ENCODE measurements at regions not wholly inside any gene's neighbourhood (a gene's known extent, or its start where the extent isn't known, plus 50 kb on each side); places are given as distances from the start of the nearest gene placed in this dataset.
"Not testable (repeated sequence)": the region's sequence is repeated elsewhere in the genome, so short reads cannot be mapped to it uniquely, and the experiment has no call there.

GRCh38 chr15:60181957-60182356 lies 177.8 kb downstream of the FOXB1 start:
- DNase-seq (ENCODE audit: low spot score); H2BK15ac ChIP-seq (ENCODE audit: low read length); H3K23ac ChIP-seq (ENCODE audit: low read depth, low read length, poor library complexity); H4K8ac ChIP-seq (ENCODE audit: low read depth, low read length); H3K4ac ChIP-seq (ENCODE audit: low read length); H3K14ac ChIP-seq (ENCODE audit: low read length); H3K4me2 ChIP-seq (ENCODE audit: insufficient read depth, low read length, poor library complexity, severe bottlenecking); H2AK5ac ChIP-seq (ENCODE audit: low read depth, low read length); H3K9ac ChIP-seq (ENCODE audit: low read depth, low read length, poor library complexity); H3K9me3 ChIP-seq (replicated peaks in 1 of 2; ENCODE audit: control insufficient read depth in 2 of 2, insufficient read depth in 1 of 2, low read depth in 1 of 2, low read length in 2 of 2); H2BK5ac ChIP-seq (ENCODE audit: low read length); H3K79me1 ChIP-seq (ENCODE audit: low read depth, low read length); H3K4me1 ChIP-seq (ENCODE audit: control insufficient read depth in 2 of 2, insufficient read depth in 1 of 2, low read depth in 1 of 2, low read length in 2 of 2); H3K27me3 ChIP-seq (ENCODE audit: control insufficient read depth in 3 of 3, insufficient read depth in 3 of 3, low read depth in 1 of 3, low read length in 3 of 3); H2AFZ ChIP-seq (ENCODE audit: low read length); H3K4me3 ChIP-seq (ENCODE audit: low read length in 2 of 2); H3K27ac ChIP-seq (replicated peaks; ENCODE audit: low read length); H4K91ac ChIP-seq (ENCODE audit: low read depth, low read length, poor library complexity); H2BK12ac ChIP-seq (ENCODE audit: low read length); H3K36me3 ChIP-seq (replicated peaks in 1 of 2; ENCODE audit: control insufficient read depth in 2 of 2, insufficient read depth in 2 of 2, low read length in 2 of 2); H2BK120ac ChIP-seq (ENCODE audit: low read depth, low read length); H3K18ac ChIP-seq (ENCODE audit: low read length): not testable (repeated sequence)
- WGBS, 2 donors (ENCODE audit: extremely low coverage in 2 of 2, insufficient read length in 2 of 2, insufficient replicate concordance in 1 of 2), result no CpG with 5 or more reads among the region's 11 CpGs

- no peak overlapping the region for H2BK120ac ChIP-seq (ENCODE audit: low read depth, low read length)
- no peak overlapping the region for H3K18ac ChIP-seq (ENCODE audit: low read length)
- no CpG with 5 or more reads among the region's 6 CpGs for WGBS, 2 donors (ENCODE audit: extremely low coverage in 2 of 2, insufficient read length in 2 of 2, insufficient replicate concordance in 1 of 2)
These were observed 179.3 kb downstream of the FOXB1 start for GRCh38 chr15:60183366-60183765.

GRCh38 chr15:60184579-60184978 lies 180.5 kb downstream of the FOXB1 start:
- Histone ChIP-seq H2AFZ (ENCODE audit: low read length) (no peak overlapping the region), H3K4ac (ENCODE audit: low read length) (no peak overlapping the region), H4K8ac (ENCODE audit: low read depth, low read length) (no peak overlapping the region), H3K9ac (ENCODE audit: low read depth, low read length, poor library complexity) (no peak overlapping the region), H3K23ac (ENCODE audit: low read depth, low read length, poor library complexity) (no peak overlapping the region), H3K4me1 (ENCODE audit: control insufficient read depth in 2 of 2, insufficient read depth in 1 of 2, low read depth in 1 of 2, low read length in 2 of 2) (peaks cover 0 to 2% of the 10 kb centered on the region in 2 donors), H3K27ac (replicated peaks; ENCODE audit: low read length) (no peak overlapping the region), H3K36me3 (replicated peaks in 1 of 2; ENCODE audit: control insufficient read depth in 2 of 2, insufficient read depth in 2 of 2, low read length in 2 of 2) (no peaks in the 10 kb centered on the region), H3K18ac (ENCODE audit: low read length) (no peak overlapping the region), H2BK15ac (ENCODE audit: low read length) (no peak overlapping the region), H2BK120ac (ENCODE audit: low read depth, low read length) (no peak overlapping the region), H3K4me2 (ENCODE audit: insufficient read depth, low read length, poor library complexity, severe bottlenecking) (no peak overlapping the region), H3K14ac (ENCODE audit: low read length) (no peak overlapping the region), H3K27me3 (ENCODE audit: control insufficient read depth in 3 of 3, insufficient read depth in 3 of 3, low read depth in 1 of 3, low read length in 3 of 3) (no peaks in the 10 kb centered on the region), H4K91ac (ENCODE audit: low read depth, low read length, poor library complexity) (no peak overlapping the region), H2AK5ac (ENCODE audit: low read depth, low read length) (no peak overlapping the region), H3K4me3 (ENCODE audit: low read length in 2 of 2) (no peak overlapping the region), H2BK12ac (ENCODE audit: low read length) (no peak overlapping the region), H3K79me1 (ENCODE audit: low read depth, low read length) (no peaks in the 10 kb centered on the region), H2BK5ac (ENCODE audit: low read length) (no peak overlapping the region), H3K9me3 (replicated peaks in 1 of 2; ENCODE audit: control insufficient read depth in 2 of 2, insufficient read depth in 1 of 2, low read depth in 1 of 2, low read length in 2 of 2) (no peaks in the 10 kb centered on the region)
- no peak for DNase-seq (ENCODE audit: low spot score)
- WGBS, 2 donors (ENCODE audit: extremely low coverage in 2 of 2, insufficient read length in 2 of 2, insufficient replicate concordance in 1 of 2), result no CpG with 5 or more reads among the region's 8 CpGs

More at GRCh38 chr15:60183366-60183765, 179.3 kb downstream of the FOXB1 start:
- Histone ChIP-seq H3K14ac (ENCODE audit: low read length) (no peak overlapping the region), H3K27me3 (ENCODE audit: control insufficient read depth in 3 of 3, insufficient read depth in 3 of 3, low read depth in 1 of 3, low read length in 3 of 3) (no peaks in the 10 kb centered on the region), H2BK12ac (ENCODE audit: low read length) (no peak overlapping the region), H3K4ac (ENCODE audit: low read length) (no peak overlapping the region), H3K9me3 (replicated peaks in 1 of 2; ENCODE audit: control insufficient read depth in 2 of 2, insufficient read depth in 1 of 2, low read depth in 1 of 2, low read length in 2 of 2) (no peaks in the 10 kb centered on the region), H2AK5ac (ENCODE audit: low read depth, low read length) (no peak overlapping the region), H2BK15ac (ENCODE audit: low read length) (no peak overlapping the region), H3K23ac (ENCODE audit: low read depth, low read length, poor library complexity) (no peak overlapping the region), H4K8ac (ENCODE audit: low read depth, low read length) (no peak overlapping the region), H3K27ac (replicated peaks; ENCODE audit: low read length) (no peak overlapping the region), H3K4me2 (ENCODE audit: insufficient read depth, low read length, poor library complexity, severe bottlenecking) (no peak overlapping the region), H2BK5ac (ENCODE audit: low read length) (no peak overlapping the region), H3K4me3 (ENCODE audit: low read length in 2 of 2) (no peak overlapping the region), H3K9ac (ENCODE audit: low read depth, low read length, poor library complexity) (no peak overlapping the region), H3K36me3 (replicated peaks in 1 of 2; ENCODE audit: control insufficient read depth in 2 of 2, insufficient read depth in 2 of 2, low read length in 2 of 2) (no peaks in the 10 kb centered on the region), H2AFZ (ENCODE audit: low read length) (peak overlapping the region; percentile 36), H3K79me1 (ENCODE audit: low read depth, low read length) (no peaks in the 10 kb centered on the region), H3K4me1 (ENCODE audit: control insufficient read depth in 2 of 2, insufficient read depth in 1 of 2, low read depth in 1 of 2, low read length in 2 of 2) (peaks cover 0 to 2% of the 10 kb centered on the region in 2 donors), H4K91ac (ENCODE audit: low read depth, low read length, poor library complexity) (no peak overlapping the region)
- no peak for DNase-seq (ENCODE audit: low spot score)

GRCh38 chr15:60191016-60191415 lies 186.9 kb downstream of the FOXB1 start:
- no peak overlapping the region for H3K27ac ChIP-seq (replicated peaks; ENCODE audit: low read length)
- H4K91ac ChIP-seq (ENCODE audit: low read depth, low read length, poor library complexity), result no peak overlapping the region
- H3K4me3 ChIP-seq (ENCODE audit: low read length in 2 of 2), result no peak overlapping the region
- no peak overlapping the region for H2BK5ac ChIP-seq (ENCODE audit: low read length)
- no peak for DNase-seq (ENCODE audit: low spot score)
- H3K79me1 ChIP-seq (ENCODE audit: low read depth, low read length), result no peaks in the 10 kb centered on the region
- H3K9ac ChIP-seq (ENCODE audit: low read depth, low read length, poor library complexity), result no peak overlapping the region
- no peak overlapping the region for H3K4me2 ChIP-seq (ENCODE audit: insufficient read depth, low read length, poor library complexity, severe bottlenecking)
- no peak overlapping the region for H3K18ac ChIP-seq (ENCODE audit: low read length)
- no CpG with 5 or more reads among the region's 6 CpGs for WGBS, 2 donors (ENCODE audit: extremely low coverage in 2 of 2, insufficient read length in 2 of 2, insufficient replicate concordance in 1 of 2)
- H3K36me3 ChIP-seq (replicated peaks in 1 of 2; ENCODE audit: control insufficient read depth in 2 of 2, insufficient read depth in 2 of 2, low read length in 2 of 2), result no peaks in the 10 kb centered on the region
- H4K8ac ChIP-seq (ENCODE audit: low read depth, low read length), result no peak overlapping the region
- no peak overlapping the region for H3K14ac ChIP-seq (ENCODE audit: low read length)
- H2BK120ac ChIP-seq (ENCODE audit: low read depth, low read length), result no peak overlapping the region
- no peak overlapping the region for H2AFZ ChIP-seq (ENCODE audit: low read length)
- H3K27me3 ChIP-seq (ENCODE audit: control insufficient read depth in 3 of 3, insufficient read depth in 3 of 3, low read depth in 1 of 3, low read length in 3 of 3), result no peaks in the 10 kb centered on the region
- H2BK12ac ChIP-seq (ENCODE audit: low read length), result no peak overlapping the region
- H3K4ac ChIP-seq (ENCODE audit: low read length), result no peak overlapping the region
- no peak overlapping the region for H3K23ac ChIP-seq (ENCODE audit: low read depth, low read length, poor library complexity)
- peaks cover 2 to 3% of the 10 kb centered on the region in 2 donors for H3K4me1 ChIP-seq (ENCODE audit: control insufficient read depth in 2 of 2, insufficient read depth in 1 of 2, low read depth in 1 of 2, low read length in 2 of 2)
- H2AK5ac ChIP-seq (ENCODE audit: low read depth, low read length), result no peak overlapping the region
- no peaks in the 10 kb centered on the region for H3K9me3 ChIP-seq (replicated peaks in 1 of 2; ENCODE audit: control insufficient read depth in 2 of 2, insufficient read depth in 1 of 2, low read depth in 1 of 2, low read length in 2 of 2)
- no peak overlapping the region for H2BK15ac ChIP-seq (ENCODE audit: low read length)

Measured in neuronal stem cell (in vitro differentiated cells).